SU-DHL-6 (cell line): ENCODE measurements at regions not wholly inside any gene's neighbourhood (a gene's known extent, or its start where the extent isn't known, plus 50 kb on each side); places are given as distances from the start of the nearest gene placed in this dataset.

Experiments used
- H2AFZ ChIP-seq: fragments of 200-600 bp; sonication (generic); 2 replicates; pipeline ENCODE4 v1.6.1; 2014; ENCODE audit warnings: low read depth, mild to moderate bottlenecking, moderate library complexity, mixed read lengths, antibody characterized with exemption, low read length; ENCODE audit not compliant: severe bottlenecking
- H3F3A ChIP-seq: fragments of 200-600 bp; shearing (Covaris generic); 2 replicates; pipeline ENCODE4 v1.6.0; 2016; ENCODE audit warnings: antibody characterized with exemption, mild to moderate bottlenecking; ENCODE audit not compliant: insufficient read depth
- H3K27ac ChIP-seq: fragments of 200-600 bp; sonication (generic); 2 replicates; pipeline ENCODE4 v1.5.1; 2016; ENCODE audit warnings: low read depth, mild to moderate bottlenecking, low read length, moderate library complexity, mixed read lengths
- H3K27me3 ChIP-seq: fragments of 200-600 bp; sonication (generic), shearing (Covaris generic); 2 replicates; pipeline ENCODE4 v1.6.0; 2014; ENCODE audit warnings: mild to moderate bottlenecking, low read length
- H3K36me3 ChIP-seq: fragments of 200-600 bp; sonication (generic); 2 replicates; pipeline ENCODE4 v1.6.1; 2014; ENCODE audit warnings: mild to moderate bottlenecking, low read length, mixed read lengths
- H3K4me2 ChIP-seq: fragments of 300-600, 200-600 bp; shearing (Covaris generic), sonication (generic); 2 replicates; pipeline ENCODE4 v1.6.0; 2014; ENCODE audit warnings: low read length, low read depth, mild to moderate bottlenecking; ENCODE audit not compliant: poor library complexity, severe bottlenecking
- H3K4me3 ChIP-seq: fragments of 200-600 bp; sonication (generic); 2 replicates; pipeline ENCODE4 v1.5.1; 2014; ENCODE audit warnings: antibody characterized with exemption, low read length, mild to moderate bottlenecking, mixed read lengths; ENCODE audit not compliant: insufficient read depth, poor library complexity, severe bottlenecking
- H3K79me2 ChIP-seq: fragments of 200-600 bp; sonication (generic); 2 replicates; pipeline ENCODE4 v1.6.1; 2014; ENCODE audit warnings: mild to moderate bottlenecking, low read length, moderate library complexity; ENCODE audit not compliant: insufficient read depth
- H3K9ac ChIP-seq: fragments of 200-600 bp; sonication (generic); 2 replicates; pipeline ENCODE4 v1.7.0; 2014; ENCODE audit warnings: mild to moderate bottlenecking, low read length
- H3K9me2 ChIP-seq: fragments of 200-600 bp; sonication (generic); replicated peaks from 2 replicates; pipeline ENCODE4 v1.6.1; 2014; ENCODE audit warnings: low read length; ENCODE audit not compliant: insufficient read depth
- H3K9me3 ChIP-seq: fragments of 200-600 bp; sonication (generic); 2 replicates; pipeline ENCODE4 v1.6.1; 2014; ENCODE audit warnings: low read length, mixed read lengths; ENCODE audit not compliant: insufficient read depth
- H4K20me1 ChIP-seq: fragments of 200-600 bp; sonication (generic); 2 replicates; pipeline ENCODE4 v1.6.1; 2014; ENCODE audit warnings: low read depth, mild to moderate bottlenecking, antibody characterized with exemption, low read length, moderate library complexity, mixed read lengths
- EZH2phosphoT487 ChIP-seq: fragments of 200-600 bp; sonication (generic), shearing (Covaris generic); conservative IDR thresholded peaks from 2 replicates; pipeline ENCODE4 v1.6.1; 2018; ENCODE audit warnings: mild to moderate bottlenecking, antibody characterized with exemption, low read length, moderate library complexity, mixed read lengths
- TF ChIP-seq, protein P1 (sequence below): fragments of 200-600 bp; sonication (generic); IDR thresholded peaks from one replicate; pipeline ENCODE4 v1.5.1; 2017; ENCODE audit warnings: antibody characterized with exemption, mild to moderate bottlenecking, low read length, moderate library complexity; ENCODE audit not compliant: insufficient read depth, poor library complexity, severe bottlenecking

DNA sequence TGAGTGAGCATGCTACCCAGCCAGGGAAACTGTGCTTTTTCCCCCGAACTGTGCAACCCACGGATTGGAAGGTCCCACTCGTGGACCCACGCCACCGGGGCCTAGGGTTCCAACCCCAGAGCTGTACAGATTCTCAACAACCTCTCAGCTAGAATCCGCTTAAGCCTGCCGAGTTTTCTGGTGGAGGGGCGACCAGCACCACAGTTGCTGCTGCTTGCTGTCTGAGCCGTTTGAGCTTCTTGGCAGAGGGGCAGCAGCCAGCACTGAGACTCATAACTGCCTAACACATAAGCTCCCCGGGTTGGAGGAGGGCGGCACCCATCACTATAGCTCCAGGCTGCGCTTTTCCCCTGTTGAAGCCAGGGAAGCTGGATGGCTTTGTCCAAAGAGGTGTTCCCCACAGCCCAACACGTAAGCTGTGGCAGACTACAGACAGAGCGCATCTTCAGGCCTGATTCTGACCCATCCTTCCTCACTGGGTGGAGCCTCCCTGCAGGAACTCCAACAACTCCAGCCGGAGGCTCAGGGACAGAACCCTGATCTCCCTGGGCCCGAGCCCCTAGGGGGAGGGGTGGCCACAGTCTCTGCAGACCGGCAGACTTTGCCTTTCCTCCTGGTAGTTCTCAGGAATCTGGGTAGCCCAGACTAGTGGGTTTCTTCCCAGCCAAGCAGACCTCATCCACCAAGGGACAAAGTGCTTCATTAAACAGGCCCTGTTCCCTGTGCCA is 871.6 kb downstream of the SLITRK6 start:
- Histone ChIP-seq H3K79me2 (no peaks in the 10 kb centered on the region), H3F3A (no peaks in the 10 kb centered on the region), H3K27ac (no peak overlapping the region), H2AFZ (no peak overlapping the region), H4K20me1 (no peaks in the 10 kb centered on the region), H3K9me2 (no peaks in the 10 kb centered on the region), H3K36me3 (no peaks in the 10 kb centered on the region), H3K9me3 (no peaks in the 10 kb centered on the region), H3K9ac (no peak overlapping the region), H3K4me2 (no peak overlapping the region), H3K27me3 (no peaks in the 10 kb centered on the region), H3K4me3 (no peak overlapping the region)
- TF ChIP-seq, protein P1, sequence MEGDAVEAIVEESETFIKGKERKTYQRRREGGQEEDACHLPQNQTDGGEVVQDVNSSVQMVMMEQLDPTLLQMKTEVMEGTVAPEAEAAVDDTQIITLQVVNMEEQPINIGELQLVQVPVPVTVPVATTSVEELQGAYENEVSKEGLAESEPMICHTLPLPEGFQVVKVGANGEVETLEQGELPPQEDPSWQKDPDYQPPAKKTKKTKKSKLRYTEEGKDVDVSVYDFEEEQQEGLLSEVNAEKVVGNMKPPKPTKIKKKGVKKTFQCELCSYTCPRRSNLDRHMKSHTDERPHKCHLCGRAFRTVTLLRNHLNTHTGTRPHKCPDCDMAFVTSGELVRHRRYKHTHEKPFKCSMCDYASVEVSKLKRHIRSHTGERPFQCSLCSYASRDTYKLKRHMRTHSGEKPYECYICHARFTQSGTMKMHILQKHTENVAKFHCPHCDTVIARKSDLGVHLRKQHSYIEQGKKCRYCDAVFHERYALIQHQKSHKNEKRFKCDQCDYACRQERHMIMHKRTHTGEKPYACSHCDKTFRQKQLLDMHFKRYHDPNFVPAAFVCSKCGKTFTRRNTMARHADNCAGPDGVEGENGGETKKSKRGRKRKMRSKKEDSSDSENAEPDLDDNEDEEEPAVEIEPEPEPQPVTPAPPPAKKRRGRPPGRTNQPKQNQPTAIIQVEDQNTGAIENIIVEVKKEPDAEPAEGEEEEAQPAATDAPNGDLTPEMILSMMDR: no peak
- no peak for TF ChIP-seq EZH2phosphoT487

DNA sequence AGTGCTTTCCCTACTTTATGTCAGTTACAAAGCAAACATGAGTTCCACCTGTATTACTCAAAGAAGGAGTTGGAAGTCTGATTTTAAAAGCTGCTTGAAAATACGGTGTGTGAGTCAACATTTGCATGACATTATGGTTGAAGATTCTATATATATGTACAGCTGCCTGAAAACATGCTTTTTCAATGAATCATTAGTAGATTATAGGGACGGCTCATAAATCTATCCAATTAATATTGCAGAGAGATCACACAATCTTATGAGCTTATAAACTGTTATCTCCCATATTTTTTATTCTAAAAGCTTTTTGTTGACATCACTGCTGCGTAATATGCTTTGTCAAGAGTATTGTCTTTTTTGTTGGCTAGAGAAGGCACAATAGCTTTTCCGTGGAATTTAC is 873.8 kb downstream of the SLITRK6 start:
- Histone ChIP-seq H3K27me3 (no peaks in the 10 kb centered on the region), H3K9ac (no peak overlapping the region), H3F3A (no peaks in the 10 kb centered on the region), H3K9me2 (no peaks in the 10 kb centered on the region), H3K9me3 (no peaks in the 10 kb centered on the region), H3K79me2 (no peaks in the 10 kb centered on the region), H3K4me3 (no peak overlapping the region), H3K4me2 (no peak overlapping the region), H3K36me3 (no peaks in the 10 kb centered on the region), H2AFZ (peak overlapping the region; percentile 26), H3K27ac (no peak overlapping the region), H4K20me1 (no peaks in the 10 kb centered on the region)
- TF ChIP-seq EZH2phosphoT487: no peak
- TF ChIP-seq, protein P1: no peak

DNA sequence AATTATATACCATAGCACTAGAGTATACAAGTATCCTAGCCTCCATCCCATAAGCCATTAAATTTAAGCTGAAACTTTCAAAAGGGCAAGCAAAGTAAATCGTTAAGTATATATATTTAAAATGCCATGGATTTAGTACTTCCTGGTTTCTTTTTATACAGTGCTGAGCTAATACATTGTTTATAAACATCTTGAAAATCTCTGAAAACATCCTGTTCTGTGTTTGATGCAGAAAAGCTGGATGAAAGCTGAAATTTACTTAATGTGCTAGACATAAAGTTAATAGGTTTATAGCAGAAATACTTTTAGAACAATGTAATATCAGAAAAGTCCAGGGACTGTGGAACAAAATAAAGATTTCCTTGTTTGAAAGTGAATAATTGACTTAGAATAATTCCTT is 875.4 kb downstream of the SLITRK6 start:
- Histone ChIP-seq H3K4me3 (no peak overlapping the region), H3K9me3 (no peaks in the 10 kb centered on the region), H3K27me3 (no peaks in the 10 kb centered on the region), H3K79me2 (no peaks in the 10 kb centered on the region), H3F3A (no peaks in the 10 kb centered on the region), H3K36me3 (no peaks in the 10 kb centered on the region), H4K20me1 (no peaks in the 10 kb centered on the region), H3K27ac (no peak overlapping the region), H2AFZ (no peak overlapping the region), H3K4me2 (no peak overlapping the region), H3K9ac (no peak overlapping the region), H3K9me2 (no peaks in the 10 kb centered on the region)
- TF ChIP-seq EZH2phosphoT487: no peak

DNA sequence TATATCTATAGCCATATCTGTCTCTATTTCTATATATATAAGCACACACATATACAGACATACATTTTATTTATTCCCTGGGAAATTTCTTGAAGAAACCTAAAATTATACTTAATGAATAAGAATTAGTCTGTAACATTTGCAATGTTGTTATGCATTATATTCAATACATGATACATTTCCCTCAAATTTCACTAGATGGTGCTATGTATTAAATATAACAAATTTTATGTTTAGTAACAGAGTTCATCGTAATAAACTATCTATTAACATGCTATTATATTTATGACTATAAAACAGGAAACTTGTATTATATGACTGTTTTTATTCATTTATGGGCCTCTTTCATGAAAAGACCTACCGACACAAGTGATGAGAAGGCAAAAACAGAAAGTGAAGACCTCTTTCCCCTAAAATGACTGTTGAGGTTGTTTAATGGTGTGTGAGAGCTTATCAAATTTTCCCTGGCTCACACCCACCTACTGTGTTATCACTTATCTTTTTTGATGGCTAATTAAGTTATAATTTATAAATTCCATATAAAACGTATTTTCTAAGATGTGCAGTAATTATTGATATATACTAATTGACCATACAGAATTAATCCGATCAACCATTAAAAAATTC is 881.9 kb downstream of the SLITRK6 start:
- no peak overlapping the region for H2AFZ ChIP-seq
- TF ChIP-seq EZH2phosphoT487: no peak
- TF ChIP-seq, protein P1: peak; percentile 14
- no peak overlapping the region for H3K9ac ChIP-seq
- H3K79me2 ChIP-seq: no peaks in the 10 kb centered on the region
- no peak overlapping the region for H3K27ac ChIP-seq
- H3K4me3 ChIP-seq: no peak overlapping the region
- H3F3A ChIP-seq: no peaks in the 10 kb centered on the region
- no peaks in the 10 kb centered on the region for H3K36me3 ChIP-seq
- H3K27me3 ChIP-seq: no peaks in the 10 kb centered on the region
- H4K20me1 ChIP-seq: no peaks in the 10 kb centered on the region
- no peak overlapping the region for H3K4me2 ChIP-seq
- H3K9me3 ChIP-seq: no peaks in the 10 kb centered on the region
- H3K9me2 ChIP-seq: no peaks in the 10 kb centered on the region
